A549 (cell line): ENCODE measurements at regions not wholly inside any gene's neighbourhood (a gene's known extent, or its start where the extent isn't known, plus 50 kb on each side); places are given as distances from the start of the nearest gene placed in this dataset.

Experiments used
- ATAC-seq, 2 experiments: fragments of 200-7000 bp in 1 of 2; fragments of >200 bp in 1 of 2; cut with Nextera tagmentation in 1 of 2; cut with Tn5 transposase in 1 of 2; 3 replicates each; pipeline versions ENCODE4 v1.8.0 to v1.9.1; 2018 to 2020; ENCODE audit warnings: mild to moderate bottlenecking in 1 of 2, moderate library complexity in 1 of 2
- CTCF ChIA-PET: fragments of 300-600 bp; sonication (Branson Sonifier 250); formaldehyde crosslinking; extraction: SDS; loops from one replicate; lab custom pipeline; 2021; ENCODE audit warnings: antibody characterized with exemption, inconsistent platforms; lab: Yijun Ruan, JAX
- POLR2A ChIA-PET: fragments of 350-600 bp; formaldehyde crosslinking; extraction: SDS; loops from one replicate; lab custom pipeline; 2021; ENCODE audit warnings: antibody characterized with exemption, inconsistent platforms; lab: Yijun Ruan, JAX
- DNase-seq, 2 experiments: peaks; one replicate each; pipeline versions ENCODE4 v3.0.0 to v3.0.0-alpha.2; 2011 to 2016; ENCODE audit warnings: low read depth in 1 of 2, low spot score in 1 of 2
- FAIRE-seq: peaks from 2 replicates; lab custom pipeline; 2011; peaks lifted over from hg19 to GRCh38; lab: Jason Lieb, UNC
- H3K27ac ChIP-seq, 2 experiments: fragments of >200 bp; sonication (Bioruptor Twin); formaldehyde crosslinking; 3 replicates each; pipeline ENCODE4 v1.5.1; 2016 to 2017
- H3K4me1 ChIP-seq: fragments of >200 bp; sonication (Bioruptor Twin); formaldehyde crosslinking; 3 replicates; pipeline ENCODE4 v1.6.1; 2016
- H3K4me2 ChIP-seq: fragments of >200 bp; sonication (Bioruptor Twin); formaldehyde crosslinking; 3 replicates; pipeline ENCODE4 v1.6.1; 2016
- H3K4me3 ChIP-seq: fragments of >200 bp; sonication (Bioruptor Twin); formaldehyde crosslinking; 3 replicates; pipeline ENCODE4 v1.5.1; 2016
- H3K9me3 ChIP-seq: fragments of >200 bp; sonication (Bioruptor Twin); formaldehyde crosslinking; 3 replicates; pipeline ENCODE4 v1.6.1; 2016
- CHD2 ChIP-seq: fragments of 150-350 bp; IDR thresholded peaks from 2 replicates; pipeline ENCODE4 v1.6.1; 2014; ENCODE audit warnings: low read length; ENCODE audit not compliant: partially characterized antibody
- CHD4 ChIP-seq: fragments of 200-600 bp; sonication (generic); IDR thresholded peaks from 2 replicates; pipeline ENCODE4 v1.6.1; 2016; ENCODE audit warnings: antibody characterized with exemption, mild to moderate bottlenecking, borderline replicate concordance
- EHMT2 ChIP-seq: fragments of 200-600 bp; sonication (generic); IDR thresholded peaks from 2 replicates; pipeline ENCODE4 v1.6.1; 2016; ENCODE audit warnings: antibody characterized with exemption, low read depth, mild to moderate bottlenecking, moderate library complexity
- EP300 ChIP-seq, 2 experiments: fragments of >200 bp; sonication (Bioruptor Twin); formaldehyde crosslinking; IDR thresholded peaks; 2 replicates in 1 of 2; 3 replicates in 1 of 2; pipeline ENCODE4 v1.6.1; 2016 to 2017
- ESRRA ChIP-seq: fragments of 150-350 bp; IDR thresholded peaks from 2 replicates; pipeline ENCODE4 v1.6.1; 2014; ENCODE audit warnings: mild to moderate bottlenecking, low read length, borderline replicate concordance
- FOSL2 ChIP-seq, 2 experiments: fragments of 450-650 bp in 1 of 2; fragments of >200 bp in 1 of 2; sonication (Bioruptor Twin) in 1 of 2; formaldehyde crosslinking; IDR thresholded peaks; 2 replicates each; pipeline versions ENCODE4 v1.5.0 to v1.6.1; 2016 to 2020; ENCODE audit warnings: mild to moderate bottlenecking in 1 of 2, moderate library complexity in 1 of 2
- FOXS1 ChIP-seq: fragments of 250-450 bp; sonication (Bioruptor Pico); IDR thresholded peaks from 2 replicates; pipeline ENCODE4 v1.5.0; 2020; ENCODE audit warnings: mild to moderate bottlenecking, moderate library complexity
- HOXA7 ChIP-seq: fragments of 250-450 bp; sonication (Bioruptor Pico); IDR thresholded peaks from 2 replicates; pipeline ENCODE4 v1.5.0; 2020; ENCODE audit warnings: mild to moderate bottlenecking, moderate library complexity
- HOXB13 ChIP-seq: fragments of 250-450 bp; sonication (Bioruptor Pico); IDR thresholded peaks from 2 replicates; pipeline ENCODE4 v1.5.0; 2020; ENCODE audit warnings: low read depth, mild to moderate bottlenecking, moderate library complexity
- JUN ChIP-seq, 2 experiments: fragments of >200 bp; sonication (Bioruptor Twin); formaldehyde crosslinking; IDR thresholded peaks; 2 replicates in 1 of 2; 3 replicates in 1 of 2; pipeline ENCODE4 v1.6.1; 2016 to 2017
- JUNB ChIP-seq: fragments of >200 bp; sonication (Bioruptor Twin); formaldehyde crosslinking; IDR thresholded peaks from 2 replicates; pipeline ENCODE4 v1.6.1; 2016
- KDM1A ChIP-seq: fragments of 200-600 bp; sonication (generic); IDR thresholded peaks from 2 replicates; pipeline ENCODE4 v1.6.1; 2016; ENCODE audit warnings: low read depth, mild to moderate bottlenecking
- KDM5A ChIP-seq: fragments of 200-600 bp; sonication (generic); IDR thresholded peaks from 2 replicates; pipeline ENCODE4 v1.6.1; 2016; ENCODE audit warnings: antibody characterized with exemption, mild to moderate bottlenecking
- MAFK ChIP-seq: fragments of 450-650 bp; IDR thresholded peaks from 2 replicates; pipeline ENCODE4 v1.6.1; 2014; ENCODE audit not compliant: partially characterized antibody
- NFE2L2 ChIP-seq: fragments of 150-350 bp; conservative IDR thresholded peaks from 2 replicates; pipeline ENCODE4 v1.6.1; 2014; ENCODE audit warnings: low read length
- PHF8 ChIP-seq: fragments of 200-600 bp; sonication (generic); IDR thresholded peaks from 2 replicates; pipeline ENCODE4 v1.6.1; 2016; ENCODE audit warnings: low read depth, mild to moderate bottlenecking, antibody characterized with exemption, moderate library complexity, borderline replicate concordance
- RAD21 ChIP-seq, 2 experiments: fragments of >200 bp in 1 of 2; sonication (Bioruptor Twin) in 1 of 2; formaldehyde crosslinking in 1 of 2; IDR thresholded peaks in 1 of 2; conservative IDR thresholded peaks in 1 of 2; 2 replicates in 1 of 2; 3 replicates in 1 of 2; pipeline ENCODE4 v1.6.1; 2012 to 2018; ENCODE audit warnings: inconsistent platforms in 1 of 2
- SMC3 ChIP-seq: fragments of >200 bp; sonication (Bioruptor Twin); formaldehyde crosslinking; IDR thresholded peaks from 3 replicates; pipeline ENCODE4 v1.6.1; 2018; ENCODE audit warnings: inconsistent platforms
- TP53 ChIP-seq: fragments of 250-450 bp; sonication (Bioruptor Pico); IDR thresholded peaks from 2 replicates; pipeline ENCODE4 v1.5.0; 2021; ENCODE audit warnings: mild to moderate bottlenecking, moderate library complexity
- ZC3H11A ChIP-seq: fragments of 450-650 bp; IDR thresholded peaks from 2 replicates; pipeline ENCODE4 v1.6.1; 2014; ENCODE audit warnings: antibody characterized with exemption, mild to moderate bottlenecking
- ZFP36 ChIP-seq: fragments of 450-650 bp; IDR thresholded peaks from 2 replicates; pipeline ENCODE4 v1.6.1; 2014; ENCODE audit warnings: borderline replicate concordance; ENCODE audit not compliant: partially characterized antibody
- WGBS: methylation state at CpG from one replicate; pipeline ENCODE4 v1.1.6; 2017; ENCODE audit errors: missing lambda C conversion rate; 5-methylcytosine and 5-hydroxymethylcytosine counted together
- TF ChIP-seq, protein P1 (sequence below): fragments of >200 bp; sonication (Bioruptor Twin); formaldehyde crosslinking; IDR thresholded peaks from 3 replicates; pipeline ENCODE4 v1.5.1; 2016
- TF ChIP-seq, protein P2 (sequence below): fragments of 450-650 bp; IDR thresholded peaks from 2 replicates; pipeline ENCODE4 v1.6.1; 2014; ENCODE audit warnings: antibody characterized with exemption
- TF ChIP-seq, protein P3 (sequence below): fragments of 250-450 bp; sonication (Bioruptor Pico); IDR thresholded peaks from 2 replicates; pipeline ENCODE4 v1.5.0; 2021; ENCODE audit warnings: mild to moderate bottlenecking, moderate library complexity, borderline replicate concordance
- TF ChIP-seq, protein P4 (sequence below): fragments of >200 bp; sonication (Bioruptor Twin); formaldehyde crosslinking; IDR thresholded peaks from 3 replicates; pipeline ENCODE4 v1.6.1; 2016
- TF ChIP-seq, protein P5 (sequence below): IDR thresholded peaks from 2 replicates; pipeline ENCODE4 v1.6.1; 2012
- TF ChIP-seq, protein P6 (sequence below): fragments of 150-350 bp; IDR thresholded peaks from 2 replicates; pipeline ENCODE4 v1.6.1; 2014; ENCODE audit warnings: low read depth, mild to moderate bottlenecking, low read length
- TF ChIP-seq, protein P7 (sequence below): fragments of 250-450 bp; sonication (Bioruptor Pico); IDR thresholded peaks from 2 replicates; pipeline ENCODE4 v1.5.0; 2020; ENCODE audit warnings: low read depth, mild to moderate bottlenecking, moderate library complexity

DNA sequence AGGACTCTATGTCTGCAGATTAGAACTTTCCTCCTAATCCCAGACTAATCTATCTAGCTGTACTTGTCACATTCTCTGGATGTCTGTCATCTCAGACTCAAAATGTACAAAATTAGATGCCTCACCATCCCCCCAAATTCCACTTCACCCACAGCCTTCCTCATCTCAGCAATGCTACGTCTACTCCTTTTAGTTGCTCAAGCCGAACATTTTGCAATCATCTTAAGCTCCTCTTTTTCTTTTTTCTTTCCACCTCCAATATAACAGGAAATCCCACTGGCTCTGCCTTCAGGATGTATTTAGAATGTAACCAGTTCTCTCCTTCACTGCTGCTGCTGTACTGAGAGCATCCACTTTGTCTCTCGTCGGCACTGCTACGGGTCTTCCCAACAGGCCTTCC, 1091.8 kb downstream of the TBC1D22A start:
- Histone ChIP-seq H3K4me3 (no peak overlapping the region), H3K27ac (no peak overlapping the region), H3K4me1 (no peaks in the 10 kb centered on the region), H3K4me2 (no peak overlapping the region)
- WGBS = 94% methylated on average over 5 of the region's 5 CpGs
- ChIA-PET CTCF (no interaction called here), POLR2A (no interaction called here)
- FAIRE-seq = no peak
- ATAC-seq = no peak
- no peak for DNase-seq
- TF ChIP-seq KDM1A = no peak
- TF ChIP-seq HOXA7 (CRISPR knock-in tag) = no peak
- TF ChIP-seq RAD21 (conservative IDR thresholded peaks at IDR 0.05 in 1 of 2, IDR thresholded peaks at IDR 0.05 in 1 of 2) = no peak
- TF ChIP-seq, protein P1, sequence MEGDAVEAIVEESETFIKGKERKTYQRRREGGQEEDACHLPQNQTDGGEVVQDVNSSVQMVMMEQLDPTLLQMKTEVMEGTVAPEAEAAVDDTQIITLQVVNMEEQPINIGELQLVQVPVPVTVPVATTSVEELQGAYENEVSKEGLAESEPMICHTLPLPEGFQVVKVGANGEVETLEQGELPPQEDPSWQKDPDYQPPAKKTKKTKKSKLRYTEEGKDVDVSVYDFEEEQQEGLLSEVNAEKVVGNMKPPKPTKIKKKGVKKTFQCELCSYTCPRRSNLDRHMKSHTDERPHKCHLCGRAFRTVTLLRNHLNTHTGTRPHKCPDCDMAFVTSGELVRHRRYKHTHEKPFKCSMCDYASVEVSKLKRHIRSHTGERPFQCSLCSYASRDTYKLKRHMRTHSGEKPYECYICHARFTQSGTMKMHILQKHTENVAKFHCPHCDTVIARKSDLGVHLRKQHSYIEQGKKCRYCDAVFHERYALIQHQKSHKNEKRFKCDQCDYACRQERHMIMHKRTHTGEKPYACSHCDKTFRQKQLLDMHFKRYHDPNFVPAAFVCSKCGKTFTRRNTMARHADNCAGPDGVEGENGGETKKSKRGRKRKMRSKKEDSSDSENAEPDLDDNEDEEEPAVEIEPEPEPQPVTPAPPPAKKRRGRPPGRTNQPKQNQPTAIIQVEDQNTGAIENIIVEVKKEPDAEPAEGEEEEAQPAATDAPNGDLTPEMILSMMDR = no peak
- no peak for TF ChIP-seq EHMT2
- TF ChIP-seq PHF8 = no peak
- TF ChIP-seq CHD4 = no peak
- TF ChIP-seq, protein P2, sequence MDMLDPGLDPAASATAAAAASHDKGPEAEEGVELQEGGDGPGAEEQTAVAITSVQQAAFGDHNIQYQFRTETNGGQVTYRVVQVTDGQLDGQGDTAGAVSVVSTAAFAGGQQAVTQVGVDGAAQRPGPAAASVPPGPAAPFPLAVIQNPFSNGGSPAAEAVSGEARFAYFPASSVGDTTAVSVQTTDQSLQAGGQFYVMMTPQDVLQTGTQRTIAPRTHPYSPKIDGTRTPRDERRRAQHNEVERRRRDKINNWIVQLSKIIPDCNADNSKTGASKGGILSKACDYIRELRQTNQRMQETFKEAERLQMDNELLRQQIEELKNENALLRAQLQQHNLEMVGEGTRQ = no peak
- TF ChIP-seq JUNB = no peak
- TF ChIP-seq SMC3 = no peak
- TF ChIP-seq, protein P3, sequence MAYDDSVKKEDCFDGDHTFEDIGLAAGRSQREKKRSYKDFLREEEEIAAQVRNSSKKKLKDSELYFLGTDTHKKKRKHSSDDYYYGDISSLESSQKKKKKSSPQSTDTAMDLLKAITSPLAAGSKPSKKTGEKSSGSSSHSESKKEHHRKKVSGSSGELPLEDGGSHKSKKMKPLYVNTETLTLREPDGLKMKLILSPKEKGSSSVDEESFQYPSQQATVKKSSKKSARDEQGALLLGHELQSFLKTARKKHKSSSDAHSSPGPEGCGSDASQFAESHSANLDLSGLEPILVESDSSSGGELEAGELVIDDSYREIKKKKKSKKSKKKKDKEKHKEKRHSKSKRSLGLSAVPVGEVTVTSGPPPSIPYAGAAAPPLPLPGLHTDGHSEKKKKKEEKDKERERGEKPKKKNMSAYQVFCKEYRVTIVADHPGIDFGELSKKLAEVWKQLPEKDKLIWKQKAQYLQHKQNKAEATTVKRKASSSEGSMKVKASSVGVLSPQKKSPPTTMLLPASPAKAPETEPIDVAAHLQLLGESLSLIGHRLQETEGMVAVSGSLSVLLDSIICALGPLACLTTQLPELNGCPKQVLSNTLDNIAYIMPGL (CRISPR knock-in tag) = no peak
- TF ChIP-seq, all 56 proteins: peak for 0
- H3K9me3 ChIP-seq = no peaks in the 10 kb centered on the region

DNA sequence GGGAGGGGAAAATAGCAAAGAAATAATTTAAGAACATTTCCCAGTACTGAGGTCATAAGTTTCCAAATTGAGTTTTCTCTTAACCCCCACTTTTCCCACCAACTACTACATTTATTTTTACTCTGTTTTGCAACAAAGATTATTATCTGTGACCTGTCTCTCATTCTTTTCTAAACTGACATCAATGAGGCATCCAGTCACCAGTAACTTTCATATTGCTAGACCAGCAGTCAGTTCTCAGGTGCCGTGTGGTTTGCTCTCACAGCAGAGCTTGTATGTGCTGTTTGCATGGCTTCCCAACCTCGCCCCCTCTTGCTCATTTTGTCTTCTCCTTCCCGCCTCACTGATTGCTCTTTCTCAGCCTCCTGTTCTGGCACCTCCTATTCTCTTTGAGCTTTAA, 1091.3 kb downstream of the TBC1D22A start:
- CTCF ChIA-PET = no interaction called here
- H3K9me3 ChIP-seq = no peaks in the 10 kb centered on the region
- no peak overlapping the region for H3K4me2 ChIP-seq
- ATAC-seq = no peak
- no peak for TF ChIP-seq CHD2
- no peak for TF ChIP-seq MAFK
- TF ChIP-seq FOXS1 (CRISPR knock-in tag) = no peak
- TF ChIP-seq ZFP36 = no peak
- TF ChIP-seq FOSL2 (IDR thresholded peaks at IDR 0.05) = no peak
- TF ChIP-seq FOSL2 (CRISPR knock-in tag; IDR thresholded peaks at IDR 0.05) = no peak
- TF ChIP-seq, protein P2 = no peak
- TF ChIP-seq, protein P4, sequence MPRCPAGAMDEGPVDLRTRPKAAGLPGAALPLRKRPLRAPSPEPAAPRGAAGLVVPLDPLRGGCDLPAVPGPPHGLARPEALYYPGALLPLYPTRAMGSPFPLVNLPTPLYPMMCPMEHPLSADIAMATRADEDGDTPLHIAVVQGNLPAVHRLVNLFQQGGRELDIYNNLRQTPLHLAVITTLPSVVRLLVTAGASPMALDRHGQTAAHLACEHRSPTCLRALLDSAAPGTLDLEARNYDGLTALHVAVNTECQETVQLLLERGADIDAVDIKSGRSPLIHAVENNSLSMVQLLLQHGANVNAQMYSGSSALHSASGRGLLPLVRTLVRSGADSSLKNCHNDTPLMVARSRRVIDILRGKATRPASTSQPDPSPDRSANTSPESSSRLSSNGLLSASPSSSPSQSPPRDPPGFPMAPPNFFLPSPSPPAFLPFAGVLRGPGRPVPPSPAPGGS = no peak
- no peak for TF ChIP-seq TP53 (CRISPR knock-in tag)
- no peak for TF ChIP-seq NFE2L2
- TF ChIP-seq ZC3H11A = no peak
- TF ChIP-seq HOXB13 (CRISPR knock-in tag) = no peak
- no peak for TF ChIP-seq ESRRA
- TF ChIP-seq, protein P5, sequence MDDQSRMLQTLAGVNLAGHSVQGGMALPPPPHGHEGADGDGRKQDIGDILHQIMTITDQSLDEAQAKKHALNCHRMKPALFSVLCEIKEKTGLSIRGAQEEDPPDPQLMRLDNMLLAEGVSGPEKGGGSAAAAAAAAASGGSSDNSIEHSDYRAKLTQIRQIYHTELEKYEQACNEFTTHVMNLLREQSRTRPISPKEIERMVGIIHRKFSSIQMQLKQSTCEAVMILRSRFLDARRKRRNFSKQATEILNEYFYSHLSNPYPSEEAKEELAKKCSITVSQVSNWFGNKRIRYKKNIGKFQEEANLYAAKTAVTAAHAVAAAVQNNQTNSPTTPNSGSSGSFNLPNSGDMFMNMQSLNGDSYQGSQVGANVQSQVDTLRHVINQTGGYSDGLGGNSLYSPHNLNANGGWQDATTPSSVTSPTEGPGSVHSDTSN = no peak
- TF ChIP-seq, protein P6, sequence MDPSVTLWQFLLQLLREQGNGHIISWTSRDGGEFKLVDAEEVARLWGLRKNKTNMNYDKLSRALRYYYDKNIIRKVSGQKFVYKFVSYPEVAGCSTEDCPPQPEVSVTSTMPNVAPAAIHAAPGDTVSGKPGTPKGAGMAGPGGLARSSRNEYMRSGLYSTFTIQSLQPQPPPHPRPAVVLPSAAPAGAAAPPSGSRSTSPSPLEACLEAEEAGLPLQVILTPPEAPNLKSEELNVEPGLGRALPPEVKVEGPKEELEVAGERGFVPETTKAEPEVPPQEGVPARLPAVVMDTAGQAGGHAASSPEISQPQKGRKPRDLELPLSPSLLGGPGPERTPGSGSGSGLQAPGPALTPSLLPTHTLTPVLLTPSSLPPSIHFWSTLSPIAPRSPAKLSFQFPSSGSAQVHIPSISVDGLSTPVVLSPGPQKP = no peak
- TF ChIP-seq JUN (IDR thresholded peaks at IDR 0.05) = no peak
- TF ChIP-seq, protein P7, sequence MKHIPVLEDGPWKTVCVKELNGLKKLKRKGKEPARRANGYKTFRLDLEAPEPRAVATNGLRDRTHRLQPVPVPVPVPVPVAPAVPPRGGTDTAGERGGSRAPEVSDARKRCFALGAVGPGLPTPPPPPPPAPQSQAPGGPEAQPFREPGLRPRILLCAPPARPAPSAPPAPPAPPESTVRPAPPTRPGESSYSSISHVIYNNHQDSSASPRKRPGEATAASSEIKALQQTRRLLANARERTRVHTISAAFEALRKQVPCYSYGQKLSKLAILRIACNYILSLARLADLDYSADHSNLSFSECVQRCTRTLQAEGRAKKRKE (CRISPR knock-in tag) = no peak
- no peak for TF ChIP-seq KDM5A
- no peak for TF ChIP-seq EP300 (IDR thresholded peaks at IDR 0.05)
- TF ChIP-seq, all 56 proteins: peak for 0
- DNase-seq = no peak
- FAIRE-seq = no peak
- Histone ChIP-seq H3K4me1 (no peaks in the 10 kb centered on the region), H3K27ac (no peak overlapping the region), H3K4me3 (no peak overlapping the region)
- WGBS = 72% methylated on average over 3 of the region's 3 CpGs
- POLR2A ChIA-PET = no interaction called here
